DMS153 (cell line): ENCODE measurements at regions not wholly inside any gene's neighbourhood (a gene's known extent, or its start where the extent isn't known, plus 50 kb on each side); places are given as distances from the start of the nearest gene placed in this dataset.
"Not testable (repeated sequence)": the region's sequence is repeated elsewhere in the genome, so short reads cannot be mapped to it uniquely, and the experiment has no call there.

Source experiments
- DNase-seq: peaks from one replicate; lab custom pipeline; 2025; lab: John Stamatoyannopoulos, UW

DNA sequence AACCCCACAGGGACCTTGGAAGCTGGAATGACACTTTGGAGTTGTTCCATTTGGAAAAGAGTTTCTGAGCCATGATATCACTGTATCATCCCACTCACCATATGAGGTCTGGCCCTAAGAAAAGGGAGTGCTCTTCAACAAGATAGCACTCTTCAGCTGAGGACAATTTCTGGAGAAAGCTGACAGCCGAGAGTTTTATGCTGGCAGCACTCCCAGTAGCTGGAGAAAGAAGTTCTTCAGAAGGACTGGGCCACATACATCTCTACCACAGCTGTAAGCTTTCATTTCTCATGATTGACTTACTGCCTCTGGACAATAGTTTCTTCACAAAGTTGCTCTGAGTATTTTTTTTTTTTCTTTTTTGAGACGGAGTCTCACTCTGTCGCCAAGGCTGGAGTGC, 914.4 kb upstream of the ADAMTS5 start:
- DNase-seq = not testable (repeated sequence)

DNA sequence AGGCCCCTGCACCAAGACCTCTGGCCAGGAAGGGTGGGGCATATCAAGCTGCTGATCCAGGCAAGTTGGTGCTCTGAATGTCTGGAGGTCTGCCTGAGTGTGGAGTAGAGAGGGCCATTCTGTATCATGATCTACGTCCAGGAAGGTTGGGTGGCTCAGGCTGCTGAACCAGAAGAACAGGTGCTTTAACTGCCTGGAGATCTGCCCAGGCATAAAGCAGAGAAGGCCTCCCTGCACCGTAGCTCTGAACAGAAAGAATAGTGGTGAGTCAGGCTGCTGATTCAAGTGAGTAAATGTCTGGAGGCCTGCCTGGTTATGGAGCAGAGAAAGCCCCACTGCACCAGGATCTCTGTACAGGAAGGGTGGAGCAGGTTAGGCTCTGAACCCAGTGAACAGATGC, 905.5 kb upstream of the ADAMTS5 start:
- DNase-seq = not testable (repeated sequence)

GRCh38 chr21:27870755-27871154, 903.9 kb upstream of the ADAMTS5 start:
- not testable (repeated sequence) for DNase-seq

GRCh38 chr21:27860314-27860955, 893.5 kb upstream of the ADAMTS5 start:
- not testable (repeated sequence) for DNase-seq

DNA sequence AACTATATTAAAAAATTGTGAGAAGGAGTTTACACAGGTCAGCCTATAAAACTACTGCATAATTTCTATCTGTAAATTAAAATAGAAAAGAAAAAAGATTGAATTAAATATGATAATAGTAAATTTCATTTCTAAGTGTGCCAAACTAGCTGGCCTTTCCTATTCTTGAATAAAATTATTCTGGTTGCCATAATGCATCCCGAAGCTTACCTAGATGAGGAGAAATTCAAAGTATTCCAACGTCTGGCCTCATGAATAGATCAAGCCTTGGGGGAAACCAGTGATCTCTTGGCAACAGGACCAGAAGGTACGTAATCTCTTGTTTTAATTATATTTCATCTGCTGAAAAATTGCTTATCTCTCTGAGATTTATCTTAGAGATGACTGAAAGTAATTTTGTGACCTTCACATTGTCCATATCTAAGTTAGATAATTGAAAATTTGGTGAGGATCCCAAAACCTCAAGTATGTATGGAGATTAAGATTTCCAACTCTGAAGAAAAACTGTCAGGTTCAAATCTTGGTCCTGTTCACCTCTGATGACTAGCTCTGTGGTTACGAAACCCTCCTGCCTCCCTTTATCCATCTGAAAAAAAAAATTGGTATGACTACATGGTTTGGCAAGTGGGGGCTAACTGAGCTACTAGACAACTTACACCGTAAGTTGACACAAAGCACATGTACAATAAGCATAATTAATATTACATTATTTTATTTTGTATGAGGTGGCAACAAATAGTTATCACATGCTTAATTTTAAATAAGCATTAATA, 891.4 kb upstream of the ADAMTS5 start:
- DNase-seq = not testable (repeated sequence)

DNA sequence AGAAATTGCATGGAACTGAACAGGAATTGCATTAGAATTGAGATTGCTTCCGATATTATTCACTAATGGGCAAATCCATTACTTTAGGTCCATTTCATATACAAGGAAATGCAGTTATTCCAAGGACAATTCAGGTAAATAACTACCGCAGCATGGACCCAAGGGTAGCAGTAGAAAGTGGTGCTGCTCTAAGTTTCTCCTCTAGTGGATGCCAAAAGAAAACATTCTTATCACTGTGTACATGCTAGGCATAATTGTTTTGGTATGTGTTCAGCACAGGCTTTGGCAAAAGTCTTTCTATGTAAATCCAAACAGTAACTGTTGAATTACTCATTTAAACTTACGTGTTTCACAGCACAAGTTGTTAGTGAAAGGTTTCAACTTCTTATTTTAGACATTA, 890.1 kb upstream of the ADAMTS5 start:
- not testable (repeated sequence) for DNase-seq

DNA sequence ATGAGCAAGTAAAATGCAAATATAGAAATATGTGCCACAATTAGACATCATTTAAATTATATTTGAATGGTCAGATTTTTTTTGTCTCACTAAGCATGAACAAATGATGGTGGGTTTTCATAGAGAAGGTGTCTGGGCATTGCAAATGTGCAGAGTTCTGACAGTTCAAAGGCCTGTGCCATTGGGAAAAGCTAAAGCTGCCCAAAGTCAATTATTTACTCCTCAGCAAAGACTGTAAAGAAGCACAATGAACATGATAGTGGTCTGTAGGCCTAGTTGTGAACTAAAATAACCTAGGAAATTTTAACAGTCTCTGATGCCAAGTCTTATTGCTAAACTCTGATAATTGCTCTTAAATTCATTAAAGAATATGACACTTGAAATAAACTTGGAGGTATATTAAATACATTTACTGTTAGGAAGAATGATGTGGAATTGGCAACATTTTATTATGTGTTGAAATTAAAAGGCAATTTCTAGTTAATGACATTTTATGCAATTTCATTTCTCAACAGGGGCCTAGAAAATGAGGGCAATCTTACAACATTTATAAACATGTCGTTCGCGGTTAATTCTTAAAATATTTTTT, 874.3 kb upstream of the ADAMTS5 start:
- DNase-seq = no peak

- DNase-seq = no peak
Observed at GRCh38 chr21:27840262-27840661, 873.4 kb upstream of the ADAMTS5 start.

- DNase-seq = no peak
Observed at GRCh38 chr21:27839512-27840115, 872.7 kb upstream of the ADAMTS5 start.

- DNase-seq = no peak
Observed at GRCh38 chr21:27838573-27838972, 871.7 kb upstream of the ADAMTS5 start.

GRCh38 chr21:27837936-27838335, 871.0 kb upstream of the ADAMTS5 start:
- no peak for DNase-seq

DNA sequence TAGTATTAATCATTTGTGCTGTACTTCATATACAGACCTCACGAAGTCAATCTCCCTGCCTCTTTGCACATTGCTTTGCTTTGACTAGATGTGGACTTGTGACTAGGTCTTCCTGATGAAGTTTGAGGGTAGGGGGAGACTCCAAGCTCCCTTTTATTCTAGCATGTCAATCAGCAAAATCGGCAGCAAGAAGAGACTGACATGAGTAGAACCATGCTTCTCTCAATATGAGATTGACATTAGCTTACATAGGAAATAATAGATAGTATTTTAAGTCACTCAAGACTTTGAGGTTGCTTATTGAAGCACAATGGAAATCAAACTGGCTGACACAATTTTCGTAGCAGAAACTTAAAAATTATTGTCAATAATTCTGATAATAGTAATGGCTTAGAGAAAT, 866.4 kb upstream of the ADAMTS5 start:
- no peak for DNase-seq

DNA sequence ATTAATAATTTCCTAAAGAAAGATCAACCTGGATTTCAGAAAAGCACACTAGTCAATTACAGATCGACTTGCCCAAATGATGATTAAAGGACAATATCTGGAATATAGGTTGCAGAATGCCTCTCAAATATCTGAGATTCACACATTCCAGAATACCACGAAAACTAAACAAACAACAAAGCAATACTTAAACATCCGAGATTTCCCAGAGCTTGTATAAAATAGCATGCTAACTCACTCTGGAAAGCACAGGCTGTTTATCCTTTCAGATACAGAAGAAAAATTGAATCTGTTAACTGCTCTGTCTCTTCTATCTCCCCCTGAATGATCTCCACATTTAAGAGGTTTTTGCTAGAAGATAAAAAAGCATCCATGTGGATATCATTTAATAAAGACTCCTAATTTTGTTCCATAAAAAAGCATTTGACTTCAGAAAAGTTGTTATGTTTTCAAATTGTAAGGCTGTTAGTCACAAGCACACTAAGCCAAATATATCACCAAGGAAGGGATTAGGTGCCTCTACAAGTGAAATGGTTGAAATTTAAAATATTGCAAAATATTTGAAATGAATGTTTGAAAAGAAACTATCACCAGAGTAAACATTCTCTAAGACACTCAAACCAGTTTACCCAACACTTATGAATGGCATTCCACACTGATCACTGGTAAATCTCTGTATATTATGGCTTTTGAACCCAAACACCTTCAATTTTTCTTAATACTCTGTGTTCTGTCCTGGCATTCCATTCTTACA, 865.1 kb upstream of the ADAMTS5 start:
- DNase-seq = no peak

DNA sequence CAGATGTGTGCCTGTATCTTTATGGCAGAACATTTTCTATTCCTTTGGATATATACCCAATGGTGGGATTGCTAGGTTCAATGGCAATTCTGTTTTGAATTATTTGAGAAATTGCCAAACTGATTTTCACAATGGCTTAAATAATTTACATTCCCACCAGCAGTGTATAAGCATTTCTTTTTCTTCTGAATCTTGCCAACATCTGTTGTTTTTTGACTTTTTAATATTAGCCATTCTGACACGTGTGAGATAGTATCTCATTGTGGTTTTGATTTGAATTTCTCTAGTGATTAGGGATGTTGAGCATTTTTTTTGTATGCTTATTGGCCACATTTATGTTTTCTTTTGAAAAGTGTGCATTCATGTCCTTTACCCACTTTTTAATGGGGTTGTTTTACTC, 864.3 kb upstream of the ADAMTS5 start:
- DNase-seq = no peak

- DNase-seq = no peak
Observed at GRCh38 chr21:27827972-27828371, 861.1 kb upstream of the ADAMTS5 start.

GRCh38 chr21:27825035-27825434, 858.1 kb upstream of the ADAMTS5 start:
- DNase-seq = no peak

DNA sequence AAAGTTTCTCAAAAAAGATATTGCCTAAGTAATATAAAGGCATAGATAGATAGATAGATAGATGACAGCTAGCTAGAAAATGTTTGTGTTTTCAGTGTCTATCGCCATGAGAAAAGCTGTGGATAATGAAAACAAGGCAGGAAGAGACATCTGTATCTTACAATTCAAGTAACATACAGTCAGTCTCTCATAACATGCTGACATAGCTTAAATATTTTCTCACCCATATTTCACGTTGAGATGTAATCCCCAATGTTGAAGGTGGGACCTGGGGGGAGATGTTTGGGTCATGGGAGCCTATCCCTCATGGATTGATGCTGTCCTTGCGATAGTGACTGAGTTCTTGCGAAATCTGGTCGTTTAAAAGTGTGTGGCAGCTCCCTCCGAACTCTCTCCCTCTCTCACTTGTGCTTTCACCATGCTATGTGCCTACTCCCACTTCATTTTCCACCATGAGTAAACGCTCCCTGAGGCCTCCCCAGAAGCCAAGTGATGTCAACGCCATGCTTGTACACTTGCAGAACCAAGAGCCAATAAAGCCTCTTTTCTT, 856.8 kb upstream of the ADAMTS5 start:
- DNase-seq = no peak

- DNase-seq = no peak
Observed at GRCh38 chr21:27820342-27820741, 853.5 kb upstream of the ADAMTS5 start.

- DNase-seq = no peak
Observed at GRCh38 chr21:27819299-27819698, 852.4 kb upstream of the ADAMTS5 start.

GRCh38 chr21:27818847-27819246, 852.0 kb upstream of the ADAMTS5 start:
- DNase-seq = no peak

GRCh38 chr21:27817902-27818623, 851.2 kb upstream of the ADAMTS5 start:
- DNase-seq = no peak
